Small intestine (tissue), 7 donors: ENCODE measurements at regions not wholly inside any gene's neighbourhood (a gene's known extent, or its start where the extent isn't known, plus 50 kb on each side); places are given as distances from the start of the nearest gene placed in this dataset.

Experiments
- DNase-seq, 2 donors: peaks; one replicate each; pipeline versions ENCODE4 v3.0.0 to v3.0.0-alpha.2; 2013
- FAIRE-seq: peaks from 2 replicates; lab custom pipeline; 2012; peaks lifted over from hg19 to GRCh38; lab: Jason Lieb, UNC
- H3K27ac ChIP-seq, 3 donors: one replicate each; pipeline ENCODE4 v1.5.1; 2013; ENCODE audit warnings: low read length in 2 of 3, mild to moderate bottlenecking in 2 of 3, control low read depth in 1 of 3, inconsistent platforms in 1 of 3, low read depth in 1 of 3, moderate library complexity in 1 of 3
- H3K27me3 ChIP-seq, 3 donors: one replicate each; pipeline ENCODE4 v1.6.1; 2013; ENCODE audit warnings: low read length in 3 of 3, inconsistent platforms in 1 of 3; ENCODE audit not compliant: control insufficient read depth in 3 of 3, insufficient read depth in 3 of 3
- H3K36me3 ChIP-seq, 3 donors: one replicate each; pipeline ENCODE4 v1.6.1; 2013; ENCODE audit warnings: low read length in 3 of 3, inconsistent platforms in 1 of 3, low read depth in 1 of 3, mild to moderate bottlenecking in 1 of 3, moderate library complexity in 1 of 3; ENCODE audit not compliant: control insufficient read depth in 3 of 3, insufficient read depth in 2 of 3
- H3K4me1 ChIP-seq, 3 donors: one replicate each; pipeline ENCODE4 v1.6.1; 2013; ENCODE audit warnings: low read length in 2 of 3, inconsistent platforms in 1 of 3, low read depth in 1 of 3, mild to moderate bottlenecking in 1 of 3, moderate library complexity in 1 of 3; ENCODE audit not compliant: control insufficient read depth in 3 of 3, insufficient read depth in 2 of 3
- H3K4me3 ChIP-seq, 3 donors: one replicate each; pipeline ENCODE4 v1.5.1; 2013; ENCODE audit warnings: low read length in 3 of 3, control low read depth in 1 of 3, inconsistent platforms in 1 of 3, low read depth in 1 of 3, mild to moderate bottlenecking in 1 of 3, moderate library complexity in 1 of 3
- H3K9me3 ChIP-seq, 2 donors: one replicate each; pipeline ENCODE4 v1.6.1; 2013; ENCODE audit warnings: low read depth in 1 of 2, low read length in 1 of 2; ENCODE audit not compliant: control insufficient read depth in 2 of 2, insufficient read depth in 1 of 2
- WGBS, 3 donors: extraction: QIAGEN DNeasy Blood & Tissue Kit; methylation state at CpG; one replicate each; pipeline ENCODE4 v1.1.7; 2013; 5-methylcytosine and 5-hydroxymethylcytosine counted together
- donor health status: healthy with polysubstance abuse.
- donor health status: control.
- donor health status: control.
- donor health status: Bipolar disorder and iron deficiency.
- donor health status: healthy.

GRCh38 chr4:106476741-106477140 is 108.2 kb upstream of the GIMD1 start:
- Histone ChIP-seq H3K36me3 (no peaks in the 10 kb centered on the region), H3K9me3 (no peaks in the 10 kb centered on the region), H3K27me3 (no peaks in the 10 kb centered on the region), H3K27ac (no peak overlapping the region), H3K4me1 (no peaks in the 10 kb centered on the region), H3K4me3 (no peak overlapping the region)
- 34 to 45% (median 39%) methylated on average over 1 of the region's 1 CpG for WGBS, 3 donors
- DNase-seq (no peak), FAIRE-seq (no peak)

- Histone ChIP-seq H3K4me3 (no peak overlapping the region), H3K27ac (no peak overlapping the region), H3K36me3 (no peaks in the 10 kb centered on the region), H3K27me3 (no peaks in the 10 kb centered on the region), H3K9me3 (no peaks in the 10 kb centered on the region), H3K4me1 (no peaks in the 10 kb centered on the region)
- FAIRE-seq (no peak), DNase-seq (no peak)
- WGBS, 3 donors = 92 to 96% (median 92%) methylated on average over 1 of the region's 1 CpG
Observed at GRCh38 chr4:106473515-106473914, 104.9 kb upstream of the GIMD1 start.

GRCh38 chr4:106471151-106471550 is 102.6 kb upstream of the GIMD1 start:
- 76 to 79% (median 79%) methylated on average over 7 of the region's 7 CpGs for WGBS, 3 donors
- H3K9me3 ChIP-seq = no peaks in the 10 kb centered on the region
- no peaks in the 10 kb centered on the region for H3K4me1 ChIP-seq
- H3K27ac ChIP-seq = no peak overlapping the region
- no peak overlapping the region for H3K4me3 ChIP-seq
- no peak for FAIRE-seq
- H3K27me3 ChIP-seq = no peaks in the 10 kb centered on the region
- no peaks in the 10 kb centered on the region for H3K36me3 ChIP-seq
- DNase-seq = no peak

GRCh38 chr4:106463622-106464021 is 95.0 kb upstream of the GIMD1 start:
- no peak overlapping the region for H3K27ac ChIP-seq
- no peaks in the 10 kb centered on the region for H3K4me1 ChIP-seq
- DNase-seq (no peak), FAIRE-seq (no peak)
- WGBS, 3 donors = 48 to 53% (median 52%) methylated on average over 2 of the region's 2 CpGs
- no peak overlapping the region for H3K4me3 ChIP-seq
- H3K9me3 ChIP-seq = no peaks in the 10 kb centered on the region
- H3K36me3 ChIP-seq = no peaks in the 10 kb centered on the region
- H3K27me3 ChIP-seq = no peaks in the 10 kb centered on the region

- FAIRE-seq (no peak), DNase-seq (no peak)
- 73 to 83% (median 83%) methylated on average over 2 of the region's 2 CpGs for whole genome bisulfite sequencing, 3 donors
- H3K4me1 ChIP-seq = no peaks in the 10 kb centered on the region
- H3K9me3 ChIP-seq = peaks cover 0 to 1% of the 10 kb centered on the region in 2 donors
- H3K36me3 ChIP-seq = no peaks in the 10 kb centered on the region
- no peak overlapping the region for H3K4me3 ChIP-seq
- no peak overlapping the region for H3K27ac ChIP-seq
- no peaks in the 10 kb centered on the region for H3K27me3 ChIP-seq
Observed at GRCh38 chr4:106454581-106454980, 86.0 kb upstream of the GIMD1 start.

GRCh38 chr4:106454021-106454420 is 85.4 kb upstream of the GIMD1 start:
- FAIRE-seq = no peak
- Histone ChIP-seq H3K9me3 (peaks cover 0 to 1% of the 10 kb centered on the region in 2 donors), H3K4me3 (no peak overlapping the region), H3K36me3 (no peaks in the 10 kb centered on the region), H3K27me3 (no peaks in the 10 kb centered on the region), H3K27ac (no peak overlapping the region), H3K4me1 (no peaks in the 10 kb centered on the region)
- no peak for DNase-seq
- WGBS, 3 donors = 53 to 67% (median 54%) methylated on average over 2 of the region's 2 CpGs

GRCh38 chr4:106451091-106451490 is 82.5 kb upstream of the GIMD1 start:
- Histone ChIP-seq H3K4me1 (no peaks in the 10 kb centered on the region), H3K27me3 (no peaks in the 10 kb centered on the region), H3K36me3 (no peaks in the 10 kb centered on the region), H3K9me3 (peaks cover 1 to 6% of the 10 kb centered on the region in 2 donors), H3K4me3 (no peak overlapping the region), H3K27ac (no peak overlapping the region)
- FAIRE-seq (no peak), DNase-seq (no peak)
- 72 to 89% (median 89%) methylated on average over 1 of the region's 1 CpG for WGBS, 3 donors

GRCh38 chr4:106450249-106450648 is 81.7 kb upstream of the GIMD1 start:
- Histone ChIP-seq H3K27ac (no peak overlapping the region), H3K9me3 (peaks cover 1 to 6% of the 10 kb centered on the region in 2 donors)
- FAIRE-seq = no peak

GRCh38 chr4:106444557-106444956 is 76.0 kb upstream of the GIMD1 start:
- H3K36me3 ChIP-seq = no peaks in the 10 kb centered on the region
- FAIRE-seq (no peak), DNase-seq (no peak)
- 61 to 88% (median 87%) methylated on average over 2 of the region's 2 CpGs for WGBS, 3 donors
- no peaks in the 10 kb centered on the region for H3K4me1 ChIP-seq
- H3K27me3 ChIP-seq = no peaks in the 10 kb centered on the region
- no peak overlapping the region for H3K4me3 ChIP-seq
- peaks cover 0 to 6% of the 10 kb centered on the region in 2 donors for H3K9me3 ChIP-seq
- H3K27ac ChIP-seq = no peak overlapping the region

More at GRCh38 chr4:106450249-106450648, 81.7 kb upstream of the GIMD1 start:
- Histone ChIP-seq H3K4me3 (no peak overlapping the region), H3K36me3 (no peaks in the 10 kb centered on the region), H3K27me3 (no peaks in the 10 kb centered on the region), H3K4me1 (no peaks in the 10 kb centered on the region)
- DNase-seq = no peak
- 66 to 81% (median 80%) methylated on average over 3 of the region's 3 CpGs for WGBS, 3 donors
